Endothelial cell of umbilical vein (primary cell): ENCODE measurements at regions not wholly inside any gene's neighbourhood (a gene's known extent, or its start where the extent isn't known, plus 50 kb on each side); places are given as distances from the start of the nearest gene placed in this dataset.

Source experiments
- BruUV-seq: library from RNA; stranded (reverse); fragments of 400-500 nt; replicated peaks from 2 replicates; lab custom pipeline; 2021; lab: Mats Ljungman, UMichigan
- CTCF ChIA-PET: fragments of 300-600, 350-600 bp; sonication (Branson Sonifier 250); formaldehyde crosslinking; loops from one replicate; lab custom pipeline; 2021; ENCODE audit warnings: antibody characterized with exemption, inconsistent platforms; lab: Charles Lee
- POLR2A ChIA-PET: fragments of 300-600, 350-600 bp; sonication (Branson Sonifier 250); formaldehyde crosslinking; loops from one replicate; lab custom pipeline; 2021; ENCODE audit warnings: antibody characterized with exemption, inconsistent platforms; lab: Charles Lee
- DNase-seq: peaks from one replicate; pipeline ENCODE4 v3.0.0-alpha.2; 2011; ENCODE audit warnings: low read depth, low spot score
- FAIRE-seq: peaks from 2 replicates; lab custom pipeline; 2011; peaks lifted over from hg19 to GRCh38; lab: Jason Lieb, UNC
- H2AFZ ChIP-seq: 2 replicates; pipeline ENCODE4 v1.6.0; 2012; ENCODE audit warnings: low read depth, low read length, control low read depth, inconsistent platforms
- H3K27ac ChIP-seq: 2 replicates; pipeline ENCODE4 v1.5.1; 2011; ENCODE audit warnings: low read depth, mild to moderate bottlenecking, control low read depth, low read length, moderate library complexity; ENCODE audit not compliant: insufficient read depth
- H3K27me3 ChIP-seq, 2 experiments: 2 replicates each; pipeline versions ENCODE4 v1.6.0 to v1.6.1; 2011; ENCODE audit warnings: low read length in 2 of 2, mixed read lengths in 1 of 2; ENCODE audit not compliant: control insufficient read depth in 2 of 2, insufficient read depth in 2 of 2
- H3K36me3 ChIP-seq, 2 experiments: 2 replicates in 1 of 2; 3 replicates in 1 of 2; pipeline ENCODE4 v1.5.1; 2011; ENCODE audit warnings: low read length in 2 of 2, mild to moderate bottlenecking in 1 of 2, moderate library complexity in 1 of 2; ENCODE audit not compliant: control insufficient read depth in 2 of 2, insufficient read depth in 2 of 2; ENCODE audit errors: extremely low read depth in 1 of 2
- H3K4me1 ChIP-seq: 3 replicates; pipeline ENCODE4 v1.5.1; 2011; ENCODE audit warnings: mild to moderate bottlenecking, low read length; ENCODE audit not compliant: control insufficient read depth, insufficient read depth; ENCODE audit errors: extremely low read depth
- H3K4me2 ChIP-seq: 2 replicates; pipeline ENCODE4 v1.6.1; 2011; ENCODE audit warnings: low read length, control low read depth, mixed read lengths; ENCODE audit not compliant: insufficient read depth
- H3K4me3 ChIP-seq, 3 experiments: fragments of 200-600 bp in 1 of 3; sonication (generic), shearing (Covaris generic) in 1 of 3; replicated peaks in 1 of 3; 2 replicates each; pipeline ENCODE4 v1.5.1; 2011 to 2016; ENCODE audit warnings: control low read depth in 3 of 3, low read length in 3 of 3, mild to moderate bottlenecking in 2 of 3, inconsistent platforms in 1 of 3, low read depth in 1 of 3, moderate library complexity in 1 of 3; ENCODE audit not compliant: insufficient read depth in 1 of 3
- H3K79me2 ChIP-seq: 2 replicates; pipeline ENCODE4 v1.6.0; 2012; ENCODE audit warnings: low read length, inconsistent platforms; ENCODE audit not compliant: control insufficient read depth, insufficient read depth
- H3K9ac ChIP-seq: replicated peaks from 2 replicates; pipeline ENCODE3; 2011; ENCODE audit warnings: low read length, control low read depth; ENCODE audit not compliant: insufficient read depth; ENCODE audit errors: extremely low read depth
- H3K9me1 ChIP-seq: replicated peaks from 3 replicates; pipeline ENCODE4 v1.6.0; 2011; ENCODE audit warnings: mild to moderate bottlenecking, low read length; ENCODE audit not compliant: control insufficient read depth, insufficient read depth; ENCODE audit errors: extremely low read depth
- H3K9me3 ChIP-seq: replicated peaks from 2 replicates; pipeline ENCODE4 v1.5.1; 2012; ENCODE audit warnings: low read length, inconsistent platforms; ENCODE audit not compliant: control insufficient read depth, insufficient read depth
- H4K20me1 ChIP-seq: replicated peaks from 2 replicates; pipeline ENCODE3; 2011; ENCODE audit warnings: mild to moderate bottlenecking, low read length; ENCODE audit not compliant: control insufficient read depth, insufficient read depth; ENCODE audit errors: extremely low read depth
- CTCF ChIP-seq, 2 donors: IDR thresholded peaks; 1 replicate in 1 of 2; 2 replicates in 1 of 2; pipeline ENCODE4 v1.5.1; 2011; ENCODE audit warnings: low read length in 2 of 2, mild to moderate bottlenecking in 2 of 2, moderate library complexity in 2 of 2, control low read depth in 1 of 2, inconsistent platforms in 1 of 2, low read depth in 1 of 2; ENCODE audit not compliant: insufficient read depth in 1 of 2; ENCODE audit errors: extremely low read depth in 1 of 2
- EZH2 ChIP-seq: IDR thresholded peaks from 2 replicates; pipeline ENCODE4 v1.6.1; 2012; ENCODE audit warnings: borderline replicate concordance, low read depth, mild to moderate bottlenecking, moderate library complexity, low read length, inconsistent platforms; ENCODE audit not compliant: severe bottlenecking
- FOS ChIP-seq: IDR thresholded peaks from 2 replicates; pipeline ENCODE4 v1.6.1; 2011; ENCODE audit warnings: mild to moderate bottlenecking, low read length, moderate library complexity, borderline replicate concordance; ENCODE audit not compliant: insufficient read depth
- GATA2 ChIP-seq: IDR thresholded peaks from 2 replicates; pipeline ENCODE4 v1.7.0; 2011; ENCODE audit warnings: low read depth, mild to moderate bottlenecking, moderate library complexity, mixed read lengths, low read length; ENCODE audit not compliant: insufficient read length, insufficient read depth
- JUN ChIP-seq: IDR thresholded peaks from 2 replicates; pipeline ENCODE4 v1.6.1; 2011; ENCODE audit warnings: borderline replicate concordance, low read depth; ENCODE audit not compliant: insufficient read length, insufficient read depth
- MYC ChIP-seq: IDR thresholded peaks from one replicate; pipeline ENCODE4 v1.6.1; 2011; ENCODE audit warnings: mild to moderate bottlenecking, low read depth, low read length
- POLR2A ChIP-seq: IDR thresholded peaks from 2 replicates; pipeline ENCODE4 v1.6.1; 2012; ENCODE audit warnings: low read depth, mild to moderate bottlenecking, control low read depth, low read length
- POLR2AphosphoS5 ChIP-seq: IDR thresholded peaks from 2 replicates; pipeline ENCODE4 v1.6.1; 2012; ENCODE audit warnings: low read depth, mild to moderate bottlenecking, control low read depth, low read length, moderate library complexity; ENCODE audit not compliant: insufficient read depth
- dilution Hi-C: fragments of 300-500 bp; cut with MboI; formaldehyde crosslinking; loops from one replicate; pipeline ENCODE4 v1.15.0; 2019; ENCODE audit warnings: low sequenced_read_pairs; ENCODE audit not compliant: extremely low pct_ligation_motif_present
- intact Hi-C: fragments of 100-400 bp; cut with micrococcal nuclease; formaldehyde crosslinking; loops from one replicate; pipeline ENCODE4 v1.10.0; 2022
- TF ChIP-seq, protein P1 (sequence below): IDR thresholded peaks from 2 replicates; pipeline ENCODE4 v1.6.1; 2011; ENCODE audit not compliant: insufficient read depth, insufficient read length

GRCh38 chr20:10921491-10922010, 247.8 kb upstream of the JAG1 start:
- Histone ChIP-seq H3K4me1 (peaks cover 28% of the 10 kb centered on the region), H3K27ac (no peak overlapping the region), H3K79me2 (no peaks in the 10 kb centered on the region), H3K4me2 (no peak overlapping the region), H4K20me1 (no peaks in the 10 kb centered on the region), H3K9me1 (no peaks in the 10 kb centered on the region), H2AFZ (no peak overlapping the region), H3K9ac (no peak overlapping the region), H3K27me3 (no peaks in the 10 kb centered on the region), H3K36me3 (no peaks in the 10 kb centered on the region), H3K9me3 (no peaks in the 10 kb centered on the region), H3K4me3 (no peak overlapping the region)
- dilution Hi-C loops (no loop called here), intact Hi-C loops (loop anchor here (10.0 kb wide), 1 partner anchor 367 kb away; no protein-coding TSS in a partner anchor)
- DNase-seq = no peak
- CTCF ChIA-PET = interaction anchor here (1.0 to 1.4 kb wide), 2 partner anchors 14 to 15 kb away, joined by 3 read pairs; no protein-coding TSS in a partner anchor
- FAIRE-seq = no peak
- no TSS peak for BruUV-seq
- POLR2A ChIA-PET = no interaction called here
- TF ChIP-seq, protein P1, sequence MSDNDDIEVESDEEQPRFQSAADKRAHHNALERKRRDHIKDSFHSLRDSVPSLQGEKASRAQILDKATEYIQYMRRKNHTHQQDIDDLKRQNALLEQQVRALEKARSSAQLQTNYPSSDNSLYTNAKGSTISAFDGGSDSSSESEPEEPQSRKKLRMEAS = no peak
- TF ChIP-seq POLR2A = no peak
- TF ChIP-seq JUN = no peak
- TF ChIP-seq MYC = no peak
- TF ChIP-seq FOS = no peak
- TF ChIP-seq CTCF (IDR thresholded peaks at IDR 0.05; ENCODE audit: extremely low read depth in 1 of 2, insufficient read depth in 1 of 2, low read depth in 1 of 2, low read length in 2 of 2) = no peak
- TF ChIP-seq EZH2 = no peak
- TF ChIP-seq GATA2 = no peak
- no peak for TF ChIP-seq POLR2AphosphoS5
